GM12878 (cell line): ENCODE measurements at regions not wholly inside any gene's neighbourhood (a gene's known extent, or its start where the extent isn't known, plus 50 kb on each side); places are given as distances from the start of the nearest gene placed in this dataset.

Experiments
- ATAC-seq: fragments of 200-7000 bp; cut with Tn5 transposase; 3 replicates; pipeline ENCODE4 v1.9.1; 2020; ENCODE audit warnings: mild to moderate bottlenecking, moderate library complexity
- BruUV-seq: library from RNA; stranded (reverse); fragments of 400-500 nt; replicated peaks from 2 replicates; lab custom pipeline; 2021; lab: Mats Ljungman, UMichigan
- CTCF ChIA-PET: fragments of 300-600 bp; sonication (Branson Sonifier 250); formaldehyde crosslinking; extraction: SDS; loops from one replicate; lab custom pipeline; 2021; ENCODE audit warnings: inconsistent platforms; lab: Yijun Ruan, JAX
- POLR2A ChIA-PET: fragments of 350-600 bp; formaldehyde crosslinking; extraction: SDS; loops from one replicate; lab custom pipeline; 2021; ENCODE audit warnings: inconsistent platforms; lab: Charles Lee
- RAD21 ChIA-PET: fragments of 300-600 bp; sonication (Branson Sonifier 250); formaldehyde crosslinking; loops from one replicate; lab custom pipeline; 2023; ENCODE audit warnings: antibody characterized with exemption; ENCODE audit not compliant: unreplicated experiment; lab: Charles Lee
- SMC1A ChIA-PET: fragments of 300-600 bp; sonication (Branson Sonifier 250); formaldehyde crosslinking; loops from one replicate; lab custom pipeline; 2023; ENCODE audit not compliant: unreplicated experiment, uncharacterized antibody; lab: Charles Lee
- DNase-seq: peaks from one replicate; pipeline ENCODE4 v3.0.0-alpha.2; 2011; ENCODE audit warnings: low read depth, low spot score
- FAIRE-seq: peaks from 3 replicates; lab custom pipeline; 2011; peaks lifted over from hg19 to GRCh38; lab: Jason Lieb, UNC
- H2AFZ ChIP-seq: 2 replicates; pipeline ENCODE4 v1.6.0; 2011; ENCODE audit warnings: low read depth, low read length, control low read depth; ENCODE audit not compliant: control insufficient read depth
- H3K27ac ChIP-seq: 2 replicates; pipeline ENCODE4 v1.5.1; 2011; ENCODE audit warnings: control low read depth; ENCODE audit not compliant: control insufficient read depth, insufficient read depth
- H3K27me3 ChIP-seq, 2 experiments: replicated peaks in 1 of 2; 2 replicates each; pipeline versions ENCODE4 v1.6.0 to v1.6.1; 2011; ENCODE audit warnings: low read length in 1 of 2; ENCODE audit not compliant: control insufficient read depth in 2 of 2, insufficient read depth in 2 of 2
- H3K36me3 ChIP-seq, 2 experiments: 2 replicates each; pipeline ENCODE4 v1.5.1; 2011; ENCODE audit warnings: low read length in 1 of 2; ENCODE audit not compliant: control insufficient read depth in 2 of 2, insufficient read depth in 2 of 2
- H3K4me1 ChIP-seq: 2 replicates; pipeline ENCODE4 v1.6.1; 2011; ENCODE audit warnings: mild to moderate bottlenecking, low read length, moderate library complexity, mixed read lengths; ENCODE audit not compliant: control insufficient read depth, insufficient read depth
- H3K4me2 ChIP-seq: 2 replicates; pipeline ENCODE4 v1.6.0; 2011; ENCODE audit warnings: control low read depth; ENCODE audit not compliant: control insufficient read depth, insufficient read depth
- H3K4me3 ChIP-seq: fragments of 200-600 bp; sonication (generic); 2 replicates; pipeline ENCODE4 v1.5.1; 2016
- H3K79me2 ChIP-seq: 2 replicates; pipeline ENCODE4 v1.6.0; 2011; ENCODE audit warnings: low read length; ENCODE audit not compliant: control insufficient read depth, insufficient read depth
- H3K9ac ChIP-seq: 2 replicates; pipeline ENCODE4 v1.8.0; 2011; ENCODE audit warnings: low read length, control low read depth, mixed read lengths; ENCODE audit not compliant: control insufficient read depth, insufficient read depth
- H3K9me3 ChIP-seq: replicated peaks from 3 replicates; pipeline ENCODE4 v1.5.1; 2011; ENCODE audit warnings: mild to moderate bottlenecking, low read length; ENCODE audit not compliant: control insufficient read depth, insufficient read depth
- H4K20me1 ChIP-seq: 2 replicates; pipeline ENCODE4 v1.6.0; 2011; ENCODE audit not compliant: control insufficient read depth, insufficient read depth
- PAX5 ChIP-seq: IDR thresholded peaks from 2 replicates; pipeline ENCODE4 v1.6.1; 2011; ENCODE audit warnings: low read depth, low read length, borderline replicate concordance
- SMARCA5 ChIP-seq: fragments of 450-650 bp; IDR thresholded peaks from 2 replicates; pipeline ENCODE4 v1.6.1; 2017; ENCODE audit warnings: mild to moderate bottlenecking
- SPI1 ChIP-seq: IDR thresholded peaks from 2 replicates; pipeline ENCODE4 v1.6.1; 2011; ENCODE audit warnings: low read depth, mild to moderate bottlenecking, low read length, moderate library complexity, borderline replicate concordance; ENCODE audit not compliant: insufficient read depth
- WGBS: methylation state at CpG from one replicate; pipeline ENCODE4 v1.1.6; 2016; ENCODE audit warnings: low lambda C conversion rate; ENCODE audit not compliant: insufficient replicate concordance, insufficient coverage; ENCODE audit errors: missing lambda C conversion rate; 5-methylcytosine and 5-hydroxymethylcytosine counted together
- in situ Hi-C: fragments of 300-500 bp; cut with MboI; formaldehyde crosslinking; loops from 9 replicates; pipeline ENCODE4 v1.14.3; 2018; ENCODE audit warnings: mixed read lengths
- intact Hi-C: fragments of 100-400 bp; cut with micrococcal nuclease; formaldehyde crosslinking; loops from one replicate; pipeline ENCODE4 v1.14.2; 2022; ENCODE audit not compliant: unreplicated experiment
- TF ChIP-seq, protein P1 (sequence below): fragments of 450-650 bp; IDR thresholded peaks from 2 replicates; pipeline ENCODE4 v1.6.1; 2016; ENCODE audit warnings: mild to moderate bottlenecking, moderate library complexity, borderline replicate concordance
- TF ChIP-seq, protein P2 (sequence below): IDR thresholded peaks from 2 replicates; pipeline ENCODE4 v1.6.1; 2011; ENCODE audit warnings: borderline replicate concordance, low read depth, mild to moderate bottlenecking, moderate library complexity, mixed read lengths, low read length; ENCODE audit not compliant: insufficient read depth; ENCODE audit errors: extremely low read length

DNA sequence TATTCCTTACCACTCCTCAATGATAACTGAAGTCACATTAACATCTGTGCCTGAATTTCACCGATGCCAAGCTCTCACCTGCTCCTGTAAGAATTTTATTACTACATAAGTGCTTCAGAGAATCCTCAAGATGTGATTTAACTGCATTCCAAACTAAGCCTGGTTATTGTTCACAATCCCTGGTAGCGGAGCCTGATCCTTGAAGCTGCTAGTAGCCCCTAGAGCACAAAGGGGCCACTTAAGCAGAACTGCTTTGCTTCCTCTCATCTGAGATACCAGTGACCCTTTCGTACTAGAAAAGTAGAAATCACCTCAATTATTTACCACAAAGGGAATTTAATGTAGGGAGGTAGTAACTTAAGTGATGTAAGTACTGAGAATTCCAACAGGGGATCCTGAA is 529.6 kb downstream of the CPS1 start:
- POLR2A ChIA-PET = interaction anchor here (0.5 kb wide), 1 partner anchor 631 kb away, joined by 3 read pairs; no protein-coding TSS in a partner anchor
- Histone ChIP-seq H3K27me3 (no peaks in the 10 kb centered on the region), H3K79me2 (no peaks in the 10 kb centered on the region), H3K9ac (no peak overlapping the region), H3K9me3 (no peaks in the 10 kb centered on the region), H3K4me2 (no peak overlapping the region), H3K4me1 (no peaks in the 10 kb centered on the region), H4K20me1 (no peaks in the 10 kb centered on the region), H3K36me3 (no peaks in the 10 kb centered on the region), H3K4me3 (no peak overlapping the region), H2AFZ (no peak overlapping the region), H3K27ac (no peak overlapping the region)
- in situ Hi-C loops = no loop called here
- DNase-seq = no peak
- TF ChIP-seq, protein P1, sequence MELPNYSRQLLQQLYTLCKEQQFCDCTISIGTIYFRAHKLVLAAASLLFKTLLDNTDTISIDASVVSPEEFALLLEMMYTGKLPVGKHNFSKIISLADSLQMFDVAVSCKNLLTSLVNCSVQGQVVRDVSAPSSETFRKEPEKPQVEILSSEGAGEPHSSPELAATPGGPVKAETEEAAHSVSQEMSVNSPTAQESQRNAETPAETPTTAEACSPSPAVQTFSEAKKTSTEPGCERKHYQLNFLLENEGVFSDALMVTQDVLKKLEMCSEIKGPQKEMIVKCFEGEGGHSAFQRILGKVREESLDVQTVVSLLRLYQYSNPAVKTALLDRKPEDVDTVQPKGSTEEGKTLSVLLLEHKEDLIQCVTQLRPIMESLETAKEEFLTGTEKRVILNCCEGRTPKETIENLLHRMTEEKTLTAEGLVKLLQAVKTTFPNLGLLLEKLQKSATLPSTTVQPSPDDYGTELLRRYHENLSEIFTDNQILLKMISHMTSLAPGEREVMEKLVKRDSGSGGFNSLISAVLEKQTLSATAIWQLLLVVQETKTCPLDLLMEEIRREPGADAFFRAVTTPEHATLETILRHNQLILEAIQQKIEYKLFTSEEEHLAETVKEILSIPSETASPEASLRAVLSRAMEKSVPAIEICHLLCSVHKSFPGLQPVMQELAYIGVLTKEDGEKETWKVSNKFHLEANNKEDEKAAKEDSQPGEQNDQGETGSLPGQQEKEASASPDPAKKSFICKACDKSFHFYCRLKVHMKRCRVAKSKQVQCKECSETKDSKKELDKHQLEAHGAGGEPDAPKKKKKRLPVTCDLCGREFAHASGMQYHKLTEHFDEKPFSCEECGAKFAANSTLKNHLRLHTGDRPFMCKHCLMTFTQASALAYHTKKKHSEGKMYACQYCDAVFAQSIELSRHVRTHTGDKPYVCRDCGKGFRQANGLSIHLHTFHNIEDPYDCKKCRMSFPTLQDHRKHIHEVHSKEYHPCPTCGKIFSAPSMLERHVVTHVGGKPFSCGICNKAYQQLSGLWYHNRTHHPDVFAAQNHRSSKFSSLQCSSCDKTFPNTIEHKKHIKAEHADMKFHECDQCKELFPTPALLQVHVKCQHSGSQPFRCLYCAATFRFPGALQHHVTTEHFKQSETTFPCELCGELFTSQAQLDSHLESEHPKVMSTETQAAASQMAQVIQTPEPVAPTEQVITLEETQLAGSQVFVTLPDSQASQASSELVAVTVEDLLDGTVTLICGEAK = no peak
- TF ChIP-seq, protein P2, sequence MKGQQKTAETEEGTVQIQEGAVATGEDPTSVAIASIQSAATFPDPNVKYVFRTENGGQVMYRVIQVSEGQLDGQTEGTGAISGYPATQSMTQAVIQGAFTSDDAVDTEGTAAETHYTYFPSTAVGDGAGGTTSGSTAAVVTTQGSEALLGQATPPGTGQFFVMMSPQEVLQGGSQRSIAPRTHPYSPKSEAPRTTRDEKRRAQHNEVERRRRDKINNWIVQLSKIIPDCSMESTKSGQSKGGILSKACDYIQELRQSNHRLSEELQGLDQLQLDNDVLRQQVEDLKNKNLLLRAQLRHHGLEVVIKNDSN = no peak
- TF ChIP-seq SPI1 = no peak
- no peak for TF ChIP-seq SMARCA5
- TF ChIP-seq PAX5 = no peak
- SMC1A ChIA-PET = no interaction called here
- ATAC-seq = no peak
- RAD21 ChIA-PET = no interaction called here
- intact Hi-C loops = loop anchor here (5.0 to 10.0 kb wide), 3 partner anchors 269 to 1481 kb away; no protein-coding TSS in a partner anchor
- WGBS = 14% methylated on average over 3 of the region's 3 CpGs
- BruUV-seq = no TSS peak
- CTCF ChIA-PET = interaction anchor here (0.7 to 1.6 kb wide), 7 partner anchors 8 to 397 kb away, joined by 3 to 6 read pairs (median 3); no protein-coding TSS in a partner anchor
- no peak for FAIRE-seq
